ENCODE measurements at regions not wholly inside any gene's neighbourhood (a gene's known extent, or its start where the extent isn't known, plus 50 kb on each side); places are given as distances from the start of the nearest gene placed in this dataset.

DNA sequence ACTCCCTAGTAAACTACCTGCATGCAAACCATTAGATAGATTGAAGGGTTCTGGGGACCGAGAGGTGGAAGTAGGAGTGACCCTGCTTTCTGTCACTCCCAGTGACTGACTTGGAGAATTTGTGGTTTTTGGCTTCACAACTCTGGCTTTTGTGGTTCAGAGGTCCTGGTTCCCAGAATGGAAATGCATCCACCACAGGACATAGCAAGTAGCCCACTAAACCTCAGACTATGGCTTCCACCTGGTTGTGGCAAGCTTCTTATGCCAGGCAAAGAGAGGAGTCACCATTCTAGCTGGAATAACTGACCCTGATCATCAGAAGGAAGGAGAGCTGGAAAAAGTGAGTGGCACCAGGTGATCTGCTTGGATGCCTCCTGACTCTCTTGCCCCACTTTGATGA is 162.4 kb upstream of the TMEM260 start:
- TF ChIP-seq CTCF (IDR thresholded peaks at IDR 0.05; ENCODE audit: insufficient read depth, low read length): no peak
- H3K4me3 ChIP-seq (ENCODE audit: low read depth, low read length): no peak overlapping the region
- DNase-seq (ENCODE audit: low read depth): no peak

GRCh38 chr14:56419750-56420149 is 159.8 kb upstream of the TMEM260 start:
- no peak for DNase-seq (ENCODE audit: low read depth)
- no peak for TF ChIP-seq CTCF (IDR thresholded peaks at IDR 0.05; ENCODE audit: insufficient read depth, low read length)
- no peak overlapping the region for H3K4me3 ChIP-seq (ENCODE audit: low read depth, low read length)

DNA sequence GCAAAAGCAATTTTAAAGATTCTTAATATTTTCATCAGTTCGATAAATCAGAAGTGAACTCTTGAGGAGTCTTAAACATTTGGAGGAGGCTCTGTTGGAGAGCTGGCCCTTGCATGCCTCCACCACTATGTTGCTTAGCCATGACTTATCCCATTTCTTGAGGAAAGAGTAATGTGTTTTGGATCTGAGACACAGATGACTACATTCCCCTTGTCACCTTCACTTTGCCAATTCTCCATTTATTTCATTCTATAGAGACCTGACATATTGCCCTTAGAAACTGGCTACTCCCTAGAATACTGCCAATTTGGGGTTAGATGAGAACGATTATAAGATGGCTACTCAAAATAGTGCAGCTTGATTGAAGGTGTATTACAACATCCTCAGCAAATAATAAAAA is 157.4 kb upstream of the TMEM260 start:
- DNase-seq (ENCODE audit: low read depth): no peak
- TF ChIP-seq CTCF (IDR thresholded peaks at IDR 0.05; ENCODE audit: insufficient read depth, low read length): no peak
- no peak overlapping the region for H3K4me3 ChIP-seq (ENCODE audit: low read depth, low read length)

DNA sequence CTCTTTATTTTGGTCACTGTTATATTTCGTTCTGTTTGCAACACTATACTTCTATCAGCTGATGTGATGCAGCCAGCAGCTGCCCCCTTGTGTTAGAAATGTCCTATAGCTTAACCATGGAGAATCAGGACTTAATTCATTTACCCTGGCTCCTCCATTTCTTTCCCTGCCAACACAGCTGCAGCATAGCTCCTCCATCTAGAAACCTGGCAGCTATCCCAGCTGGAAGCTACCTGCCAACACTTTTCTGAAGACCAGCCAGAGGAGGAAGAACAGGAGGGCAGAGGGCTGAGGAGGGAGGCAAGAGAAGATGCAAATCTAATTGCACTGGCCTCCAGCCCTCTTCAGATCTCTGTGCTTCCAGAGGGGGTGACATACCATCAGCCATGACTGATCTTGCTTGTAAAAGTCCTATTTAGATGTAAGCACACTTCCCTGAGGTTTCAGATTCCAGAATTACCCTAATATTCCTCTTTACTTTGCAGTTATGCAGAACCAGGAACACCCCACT is 156.8 kb upstream of the TMEM260 start:
- H3K4me3 ChIP-seq (ENCODE audit: low read depth, low read length): no peak overlapping the region
- TF ChIP-seq CTCF (IDR thresholded peaks at IDR 0.05; ENCODE audit: insufficient read depth, low read length): peak; percentile 84
- peak; percentile 92 for DNase-seq (ENCODE audit: low read depth)

DNA sequence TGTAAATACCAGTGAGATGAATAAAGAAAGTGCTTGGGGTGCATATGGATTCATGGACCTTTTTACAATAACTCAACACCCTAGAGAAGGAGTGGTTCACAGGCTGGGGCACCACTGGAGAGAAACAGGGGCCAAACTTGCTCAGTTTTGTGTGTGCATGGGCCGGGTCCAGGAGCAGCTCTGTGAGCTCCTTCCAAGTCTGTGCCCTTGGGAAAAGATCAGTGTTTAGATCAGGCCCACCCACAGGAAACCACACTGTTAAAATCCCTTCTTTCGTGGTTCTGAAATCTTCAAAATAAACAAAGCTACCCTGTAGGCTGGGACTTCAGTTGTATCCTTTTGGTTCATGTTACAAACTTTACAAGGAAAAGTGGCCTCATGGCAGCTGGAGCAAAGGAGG is 156.1 kb upstream of the TMEM260 start:
- TF ChIP-seq CTCF (IDR thresholded peaks at IDR 0.05; ENCODE audit: insufficient read depth, low read length): no peak
- no peak overlapping the region for H3K4me3 ChIP-seq (ENCODE audit: low read depth, low read length)
- DNase-seq (ENCODE audit: low read depth): peak; percentile 74

DNA sequence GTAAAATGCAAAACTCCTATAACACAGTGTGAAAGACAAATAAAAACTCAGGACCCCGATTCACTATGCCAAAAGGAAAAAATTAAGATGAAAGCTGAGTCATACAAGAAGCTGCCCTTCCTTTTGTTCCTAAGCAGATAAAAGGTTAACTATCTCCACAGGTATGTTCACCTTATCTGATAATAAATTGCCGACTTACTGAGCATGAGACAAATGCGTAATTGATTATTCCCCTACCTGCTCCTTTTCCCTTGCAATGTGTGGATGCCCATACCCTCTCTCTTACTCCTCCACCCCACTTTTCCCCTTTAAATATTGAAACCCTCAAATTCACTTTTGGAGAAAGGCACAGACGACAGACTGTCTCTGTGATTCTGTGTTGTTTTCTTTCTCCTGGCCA is 148.6 kb upstream of the TMEM260 start:
- no peak overlapping the region for H3K4me3 ChIP-seq (ENCODE audit: low read depth, low read length)
- DNase-seq (ENCODE audit: low read depth): no peak
- no peak for TF ChIP-seq CTCF (IDR thresholded peaks at IDR 0.05; ENCODE audit: insufficient read depth, low read length)

DNA sequence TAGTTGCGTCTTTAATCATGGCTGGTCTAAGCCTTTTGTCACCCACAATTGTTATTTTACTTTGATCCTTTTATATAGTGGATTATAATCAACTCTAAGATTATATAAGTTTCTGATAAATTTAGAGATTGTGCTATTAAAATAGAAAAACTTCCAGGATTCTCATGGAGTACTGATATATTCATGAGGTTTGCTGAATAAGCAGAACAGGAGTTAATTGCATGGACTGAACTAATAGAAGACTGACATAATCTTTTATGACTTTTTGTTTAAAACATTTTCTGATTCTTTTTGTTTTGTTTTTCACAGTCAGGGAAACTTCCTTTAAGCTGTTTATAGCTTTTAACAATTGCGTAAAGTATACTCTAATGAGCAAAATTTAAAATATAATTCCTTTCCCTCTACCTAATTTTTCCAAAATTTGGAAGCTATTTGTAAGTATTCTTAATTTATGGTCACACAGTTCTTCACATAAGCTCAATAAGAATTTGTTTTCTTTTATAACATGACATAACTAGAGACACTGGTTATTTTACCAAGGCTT is 129.9 kb upstream of the TMEM260 start:
- H3K4me3 ChIP-seq (ENCODE audit: low read depth, low read length): no peak overlapping the region
- TF ChIP-seq CTCF (IDR thresholded peaks at IDR 0.05; ENCODE audit: insufficient read depth, low read length): no peak
- DNase-seq (ENCODE audit: low read depth): no peak
